ENCODE measurements at regions not wholly inside any gene's neighbourhood (a gene's known extent, or its start where the extent isn't known, plus 50 kb on each side); places are given as distances from the start of the nearest gene placed in this dataset.

- TF ChIP-seq CTCF (IDR thresholded peaks at IDR 0.05; ENCODE audit: insufficient read depth, low read depth, low read length) (no peak), EZH2 (IDR thresholded peaks at IDR 0.05; ENCODE audit: insufficient read depth, low read length) (no peak)
These were observed 76.5 kb upstream of the CDH5 start for GRCh38 chr16:66289986-66290385.
